GM21360 (cell line): ENCODE measurements at regions not wholly inside any gene's neighbourhood (a gene's known extent, or its start where the extent isn't known, plus 50 kb on each side); places are given as distances from the start of the nearest gene placed in this dataset.

Source experiments
- ATAC-seq: cut with Tn5 transposase; IDR thresholded peaks from one replicate; pipeline ENCODE4 v1.9.1; 2021; ENCODE audit warnings: mild to moderate bottlenecking, moderate library complexity; ENCODE audit not compliant: unreplicated experiment

GRCh38 chr9:73643379-73644013 lies 491.8 kb downstream of the ANXA1 start:
- no peak for ATAC-seq

DNA sequence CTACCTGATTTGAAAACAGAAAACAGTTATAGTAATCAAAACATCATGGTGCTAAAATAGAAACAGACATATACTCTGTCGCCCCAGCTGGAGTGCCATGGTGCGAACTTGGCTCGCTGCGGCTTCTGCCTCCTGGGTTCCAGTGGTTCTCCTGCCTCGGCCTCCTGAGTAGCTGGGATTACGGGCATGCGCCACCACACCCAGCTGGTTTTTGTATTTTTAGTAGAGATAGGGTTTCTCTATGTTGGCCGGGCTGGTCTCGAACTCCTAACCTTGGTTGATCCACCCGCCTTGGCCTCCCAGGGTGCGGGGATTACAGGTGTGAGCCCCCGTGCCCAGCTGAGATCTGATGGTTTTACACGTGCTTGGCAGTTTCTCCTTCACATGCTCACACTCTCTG lies 495.9 kb downstream of the ANXA1 start:
- no peak for ATAC-seq

DNA sequence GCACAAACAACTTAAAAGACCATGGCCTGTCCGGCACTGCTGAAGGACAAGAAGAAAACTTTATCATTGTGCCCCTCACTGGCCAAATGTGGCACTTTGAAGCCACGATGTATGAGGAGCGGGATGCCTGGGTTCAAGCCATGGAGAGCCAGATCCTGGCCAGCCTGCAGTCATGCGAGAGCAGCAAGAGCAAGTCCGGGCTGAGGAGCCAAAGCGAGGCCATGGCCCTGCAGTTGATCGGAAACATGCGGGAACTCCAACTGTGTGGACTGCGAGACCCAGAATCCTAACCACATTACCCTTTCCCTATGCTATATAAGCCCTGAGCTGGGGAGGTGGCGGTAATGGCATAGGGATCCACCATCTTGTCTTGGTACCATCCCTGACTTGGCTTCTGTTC lies 497.9 kb downstream of the ANXA1 start:
- no peak for ATAC-seq

GRCh38 chr9:73655363-73655762 lies 503.7 kb downstream of the ANXA1 start:
- ATAC-seq: no peak

GRCh38 chr9:73655831-73656230 lies 504.2 kb downstream of the ANXA1 start:
- no peak for ATAC-seq

- no peak for ATAC-seq
Measured at GRCh38 chr9:73665253-73665652, 513.6 kb downstream of the ANXA1 start.

- no peak for ATAC-seq
Measured at GRCh38 chr9:73667749-73668148, 516.1 kb downstream of the ANXA1 start.

GRCh38 chr9:73680831-73681230 lies 529.2 kb downstream of the ANXA1 start:
- ATAC-seq: no peak

- ATAC-seq: no peak
Measured at GRCh38 chr9:73682789-73683188, 531.1 kb downstream of the ANXA1 start.

DNA sequence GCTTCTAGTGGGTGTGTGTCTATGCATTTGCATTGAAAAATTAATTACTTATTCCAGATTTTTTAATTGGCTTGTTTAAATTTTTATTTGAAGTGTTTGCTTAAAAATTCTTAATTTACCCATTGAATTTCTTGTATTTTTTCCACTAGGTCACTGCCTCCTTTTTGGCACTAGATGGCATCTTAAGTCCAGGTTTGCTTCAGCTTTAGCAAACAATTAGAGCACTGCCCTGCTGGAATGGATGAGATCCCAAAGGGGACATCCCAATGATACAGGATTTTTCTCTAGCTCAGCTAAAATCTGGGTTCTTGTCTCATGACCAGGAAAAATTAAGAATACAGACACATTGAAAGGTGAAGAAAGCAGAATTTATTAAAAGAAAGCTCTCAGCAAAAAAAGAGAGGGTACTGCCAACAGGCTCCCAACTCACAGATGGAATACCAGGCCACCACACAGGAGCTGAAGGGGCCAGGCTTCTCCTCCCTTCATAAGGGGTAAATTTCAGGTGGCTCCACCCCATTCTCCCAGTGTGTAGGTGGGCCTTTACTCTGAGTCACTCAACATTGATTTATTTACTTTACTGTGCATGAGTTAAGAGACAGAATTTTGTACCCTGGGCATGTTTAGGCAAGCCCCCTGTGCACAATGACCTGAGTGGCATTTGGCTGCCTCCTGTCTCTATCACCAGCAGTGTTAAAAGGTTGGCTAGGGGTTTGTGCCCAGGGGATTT lies 532.4 kb downstream of the ANXA1 start:
- ATAC-seq: no peak

DNA sequence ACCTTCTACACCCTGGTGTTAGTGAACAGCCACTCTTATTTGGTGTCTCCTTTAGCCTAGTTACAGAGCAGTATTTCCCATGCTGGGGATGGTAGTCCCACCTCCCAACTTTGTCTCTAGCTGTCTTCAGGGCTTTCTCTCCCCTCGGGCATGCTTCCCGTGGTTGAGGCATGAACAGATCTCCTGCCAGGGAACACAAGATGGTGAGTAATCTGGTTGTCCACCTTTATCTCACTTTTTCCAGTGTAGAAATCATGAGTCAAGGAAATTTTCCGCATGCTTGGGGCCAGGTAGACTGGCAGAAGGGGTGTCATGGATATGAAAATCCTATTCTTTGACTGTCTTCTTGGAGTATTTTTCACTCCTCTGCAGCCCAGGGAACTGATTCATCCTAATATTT lies 532.9 kb downstream of the ANXA1 start:
- ATAC-seq: no peak

- no peak for ATAC-seq
Measured at GRCh38 chr9:73685786-73686185, 534.1 kb downstream of the ANXA1 start.

GRCh38 chr9:73689051-73689870 lies 537.6 kb downstream of the ANXA1 start:
- ATAC-seq: no peak

GRCh38 chr9:73701415-73702057 lies 549.9 kb downstream of the ANXA1 start:
- ATAC-seq: no peak

- ATAC-seq: no peak
Measured at GRCh38 chr9:73714294-73714693, 562.6 kb downstream of the ANXA1 start.

GRCh38 chr9:73715591-73715990 lies 563.9 kb downstream of the ANXA1 start:
- ATAC-seq: no peak

- no peak for ATAC-seq
Measured at GRCh38 chr9:73719660-73720059, 568.0 kb downstream of the ANXA1 start.

DNA sequence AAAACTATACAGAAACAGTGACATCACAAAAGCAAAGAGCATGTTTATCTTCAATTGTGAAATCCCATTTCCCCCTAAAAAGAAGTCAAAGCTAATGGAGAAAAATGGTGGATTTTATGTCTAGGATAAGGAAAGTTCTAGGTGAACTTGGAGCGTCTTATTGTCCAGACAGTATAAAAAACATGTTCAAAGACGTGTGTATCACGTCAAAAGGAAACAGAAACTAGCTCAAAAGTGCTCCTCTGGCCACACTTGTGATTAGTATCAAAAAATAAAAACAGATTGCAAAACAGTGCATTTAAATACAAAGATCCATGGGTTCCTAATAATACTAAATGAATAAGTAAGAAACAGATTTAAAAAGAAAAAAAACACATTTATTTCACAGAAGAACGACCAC lies 568.9 kb downstream of the ANXA1 start:
- no peak for ATAC-seq

GRCh38 chr9:73736270-73736669 lies 584.6 kb downstream of the ANXA1 start:
- no peak for ATAC-seq

- no peak for ATAC-seq
Measured at GRCh38 chr9:73738741-73739530, 587.3 kb downstream of the ANXA1 start.

DNA sequence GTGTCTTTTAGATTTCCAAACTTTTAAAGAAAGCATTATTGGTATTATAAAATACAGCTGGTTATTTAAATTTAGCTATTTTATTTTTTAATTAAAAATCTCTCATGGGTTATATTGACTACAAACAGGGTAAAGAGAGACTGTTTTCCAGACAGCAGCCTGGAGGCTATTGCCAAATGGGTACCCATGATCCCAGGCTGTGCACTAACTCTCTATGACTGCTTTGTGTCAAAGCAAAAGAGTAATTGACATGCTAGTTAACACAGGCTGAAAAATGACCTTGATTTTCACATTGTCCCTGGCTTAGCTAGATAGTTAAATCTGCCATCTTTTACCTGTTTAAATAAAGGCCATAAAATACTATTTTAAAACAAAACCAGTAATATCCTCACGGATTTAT lies 589.7 kb downstream of the ANXA1 start:
- no peak for ATAC-seq
